Mammary epithelial cell (primary cell): ENCODE measurements at regions not wholly inside any gene's neighbourhood (a gene's known extent, or its start where the extent isn't known, plus 50 kb on each side); places are given as distances from the start of the nearest gene placed in this dataset.

Source experiments
- CTCF ChIP-seq, 2 donors: IDR thresholded peaks in 1 of 2; conservative IDR thresholded peaks in 1 of 2; 2 replicates each; pipeline ENCODE4 v1.5.1; 2011 to 2012; ENCODE audit warnings: inconsistent platforms in 2 of 2, low read length in 2 of 2, mild to moderate bottlenecking in 2 of 2, control low read depth in 1 of 2, low read depth in 1 of 2; ENCODE audit not compliant: insufficient read depth in 1 of 2; ENCODE audit errors: extremely low read depth in 1 of 2
- EZH2 ChIP-seq: IDR thresholded peaks from 2 replicates; pipeline ENCODE4 v1.6.1; 2012; ENCODE audit warnings: low read length, inconsistent platforms, borderline replicate concordance

- TF ChIP-seq CTCF (conservative IDR thresholded peaks at IDR 0.05 in 1 of 2, IDR thresholded peaks at IDR 0.05 in 1 of 2; ENCODE audit: extremely low read depth in 1 of 2, insufficient read depth in 1 of 2, low read depth in 1 of 2, low read length in 2 of 2) (no peak), EZH2 (no peak)
These were observed 278.0 kb upstream of the KCND2 start for GRCh38 chr7:119994928-119995327.
